ENCODE measurements at regions not wholly inside any gene's neighbourhood (a gene's known extent, or its start where the extent isn't known, plus 50 kb on each side); places are given as distances from the start of the nearest gene placed in this dataset.

DNA sequence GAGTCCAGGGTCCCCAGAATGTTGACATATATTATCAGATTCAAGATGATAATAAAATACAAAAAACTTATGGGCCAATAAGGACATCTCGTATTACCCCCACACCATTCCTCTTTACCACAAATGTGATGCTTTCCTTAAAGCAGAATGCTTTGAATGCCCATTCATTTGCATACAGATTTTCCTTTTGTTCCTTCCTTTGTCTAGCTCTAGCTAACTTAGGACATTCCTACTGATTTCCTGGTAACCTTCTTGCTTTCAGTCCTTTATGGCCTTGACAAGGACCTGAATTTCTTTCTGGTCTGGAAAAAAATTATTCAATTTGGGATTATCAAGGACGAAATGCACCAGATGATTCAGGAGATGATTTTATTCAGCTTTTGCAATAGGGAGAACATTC, 304.0 kb downstream of the TMEM114 start:
- Mint-ChIP-seq H3K4me1 (ENCODE audit: unreplicated experiment) (no peaks in the 10 kb centered on the region), H3K9me3 (ENCODE audit: unreplicated experiment) (peaks cover 31% of the 10 kb centered on the region), H3K27me3 (ENCODE audit: unreplicated experiment) (no peaks in the 10 kb centered on the region), H3K4me3 (ENCODE audit: unreplicated experiment) (no peak overlapping the region), H3K27ac (ENCODE audit: unreplicated experiment) (no peak overlapping the region), H3K36me3 (ENCODE audit: unreplicated experiment) (no peaks in the 10 kb centered on the region)
- DNase-seq (ENCODE audit: extremely low spot score, unreplicated experiment): no peak
- TF ChIP-seq, protein P1, sequence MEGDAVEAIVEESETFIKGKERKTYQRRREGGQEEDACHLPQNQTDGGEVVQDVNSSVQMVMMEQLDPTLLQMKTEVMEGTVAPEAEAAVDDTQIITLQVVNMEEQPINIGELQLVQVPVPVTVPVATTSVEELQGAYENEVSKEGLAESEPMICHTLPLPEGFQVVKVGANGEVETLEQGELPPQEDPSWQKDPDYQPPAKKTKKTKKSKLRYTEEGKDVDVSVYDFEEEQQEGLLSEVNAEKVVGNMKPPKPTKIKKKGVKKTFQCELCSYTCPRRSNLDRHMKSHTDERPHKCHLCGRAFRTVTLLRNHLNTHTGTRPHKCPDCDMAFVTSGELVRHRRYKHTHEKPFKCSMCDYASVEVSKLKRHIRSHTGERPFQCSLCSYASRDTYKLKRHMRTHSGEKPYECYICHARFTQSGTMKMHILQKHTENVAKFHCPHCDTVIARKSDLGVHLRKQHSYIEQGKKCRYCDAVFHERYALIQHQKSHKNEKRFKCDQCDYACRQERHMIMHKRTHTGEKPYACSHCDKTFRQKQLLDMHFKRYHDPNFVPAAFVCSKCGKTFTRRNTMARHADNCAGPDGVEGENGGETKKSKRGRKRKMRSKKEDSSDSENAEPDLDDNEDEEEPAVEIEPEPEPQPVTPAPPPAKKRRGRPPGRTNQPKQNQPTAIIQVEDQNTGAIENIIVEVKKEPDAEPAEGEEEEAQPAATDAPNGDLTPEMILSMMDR (IDR thresholded peaks at IDR 0.05): no peak

DNA sequence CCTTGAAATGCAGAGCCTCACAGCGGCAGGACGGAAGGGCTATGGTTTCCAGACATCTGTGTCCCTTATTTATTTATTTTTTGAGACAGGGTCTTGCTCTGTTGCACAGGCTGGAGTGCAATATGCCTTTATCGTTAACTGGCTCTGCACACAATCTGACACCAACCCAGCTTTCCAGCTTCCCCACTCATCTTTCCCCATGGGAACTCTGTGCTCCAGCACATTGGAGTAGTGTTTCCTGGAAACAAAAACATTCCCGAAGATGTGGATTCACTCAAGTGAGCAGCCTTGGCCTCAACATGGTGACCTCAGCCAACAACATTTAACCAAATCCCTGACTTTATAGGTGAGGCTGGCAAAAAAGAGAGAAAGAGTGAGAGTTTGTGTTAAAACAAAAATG, 307.1 kb downstream of the TMEM114 start:
- H3K27ac Mint-ChIP-seq (ENCODE audit: unreplicated experiment): no peak overlapping the region
- TF ChIP-seq, protein P1 (IDR thresholded peaks at IDR 0.05): no peak
- peaks cover 36% of the 10 kb centered on the region for H3K9me3 Mint-ChIP-seq (ENCODE audit: unreplicated experiment)
- H3K36me3 Mint-ChIP-seq (ENCODE audit: unreplicated experiment): no peaks in the 10 kb centered on the region
- no peak for DNase-seq (ENCODE audit: extremely low spot score, unreplicated experiment)
- no peaks in the 10 kb centered on the region for H3K4me1 Mint-ChIP-seq (ENCODE audit: unreplicated experiment)
- H3K4me3 Mint-ChIP-seq (ENCODE audit: unreplicated experiment): no peak overlapping the region
- no peaks in the 10 kb centered on the region for H3K27me3 Mint-ChIP-seq (ENCODE audit: unreplicated experiment)

DNA sequence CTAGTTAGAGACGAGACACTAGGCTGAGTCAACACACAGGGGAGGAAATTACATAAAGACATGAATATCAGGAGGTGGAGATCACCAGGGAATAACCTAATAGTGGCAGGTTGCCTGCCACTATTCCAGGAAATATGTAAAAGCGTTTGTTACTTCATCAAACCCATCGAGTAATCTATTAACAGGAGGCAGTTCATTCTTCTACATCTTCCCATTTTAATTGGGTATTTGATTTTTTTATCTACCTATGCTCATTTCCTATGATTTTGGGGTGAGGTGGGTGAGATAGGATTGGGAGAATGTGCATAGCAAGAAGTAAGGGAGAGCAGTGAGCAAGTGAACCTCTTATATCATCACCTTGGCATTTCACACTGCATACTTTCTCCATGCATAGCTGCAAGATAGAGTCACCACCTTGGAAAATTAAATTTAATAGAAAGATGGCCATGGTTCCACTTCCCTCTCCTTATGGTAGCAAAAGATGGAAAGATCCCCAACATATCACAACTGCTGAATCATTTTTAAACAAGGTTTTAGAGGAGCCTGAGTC, 312.2 kb downstream of the TMEM114 start:
- Mint-ChIP-seq H3K4me3 (ENCODE audit: unreplicated experiment) (no peak overlapping the region), H3K27me3 (ENCODE audit: unreplicated experiment) (no peaks in the 10 kb centered on the region), H3K4me1 (ENCODE audit: unreplicated experiment) (no peaks in the 10 kb centered on the region), H3K9me3 (ENCODE audit: unreplicated experiment) (peaks cover 39% of the 10 kb centered on the region), H3K27ac (ENCODE audit: unreplicated experiment) (no peak overlapping the region), H3K36me3 (ENCODE audit: unreplicated experiment) (no peaks in the 10 kb centered on the region)
- DNase-seq (ENCODE audit: extremely low spot score, unreplicated experiment): no peak
- TF ChIP-seq, protein P1 (IDR thresholded peaks at IDR 0.05): no peak

DNA sequence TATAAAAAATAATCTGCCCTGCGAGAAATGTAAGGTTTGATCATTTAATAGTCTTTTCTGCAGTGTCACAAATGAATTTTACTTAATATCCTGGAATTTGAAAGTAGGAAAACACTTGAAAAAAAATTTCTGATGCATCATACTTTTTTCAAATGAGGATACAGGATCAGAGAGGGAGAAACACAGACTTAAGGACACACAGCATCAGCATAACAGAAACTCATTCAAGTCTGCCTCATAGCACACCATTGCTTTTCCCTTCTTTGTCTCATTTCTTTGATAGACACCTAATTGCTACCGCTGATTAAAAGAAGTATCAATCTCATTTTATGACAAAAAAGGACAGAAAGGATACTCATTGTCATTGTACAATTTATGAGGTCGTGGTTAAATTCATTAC, 319.0 kb downstream of the TMEM114 start:
- TF ChIP-seq, protein P1 (IDR thresholded peaks at IDR 0.05): no peak
- H3K27ac Mint-ChIP-seq (ENCODE audit: unreplicated experiment): no peak overlapping the region
- H3K9me3 Mint-ChIP-seq (ENCODE audit: unreplicated experiment): peaks cover 51% of the 10 kb centered on the region
- no peaks in the 10 kb centered on the region for H3K27me3 Mint-ChIP-seq (ENCODE audit: unreplicated experiment)
- DNase-seq (ENCODE audit: extremely low spot score, unreplicated experiment): no peak
- H3K4me3 Mint-ChIP-seq (ENCODE audit: unreplicated experiment): no peak overlapping the region
- no peaks in the 10 kb centered on the region for H3K4me1 Mint-ChIP-seq (ENCODE audit: unreplicated experiment)
- H3K36me3 Mint-ChIP-seq (ENCODE audit: unreplicated experiment): no peaks in the 10 kb centered on the region

DNA sequence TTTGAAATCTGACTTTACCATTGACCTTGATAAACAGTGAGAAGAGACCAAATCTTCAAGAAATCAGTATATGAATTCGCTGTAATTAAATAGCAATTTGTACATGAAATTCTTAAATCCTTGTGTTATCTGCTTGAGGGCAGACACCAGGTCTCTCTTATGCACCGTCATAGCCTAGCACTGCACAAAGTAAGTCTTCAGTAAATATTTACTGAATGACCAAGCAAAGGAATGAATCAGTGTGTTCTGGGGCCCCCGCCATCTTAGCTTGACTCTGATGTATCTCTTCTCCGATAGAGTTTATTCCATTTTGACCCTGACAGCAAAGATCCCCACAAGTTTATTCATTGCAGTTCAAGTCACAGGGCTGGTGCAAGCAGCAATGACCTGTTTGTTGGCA, 328.0 kb downstream of the TMEM114 start:
- TF ChIP-seq, protein P1 (IDR thresholded peaks at IDR 0.05): no peak
- H3K4me3 Mint-ChIP-seq (ENCODE audit: unreplicated experiment): no peak overlapping the region
- no peak overlapping the region for H3K27ac Mint-ChIP-seq (ENCODE audit: unreplicated experiment)
- no peaks in the 10 kb centered on the region for H3K4me1 Mint-ChIP-seq (ENCODE audit: unreplicated experiment)
- H3K9me3 Mint-ChIP-seq (ENCODE audit: unreplicated experiment): peaks cover 28% of the 10 kb centered on the region
- no peaks in the 10 kb centered on the region for H3K36me3 Mint-ChIP-seq (ENCODE audit: unreplicated experiment)
- DNase-seq (ENCODE audit: extremely low spot score, unreplicated experiment): no peak
- H3K27me3 Mint-ChIP-seq (ENCODE audit: unreplicated experiment): no peaks in the 10 kb centered on the region
